Testis (tissue), 2 donors: ENCODE measurements at regions not wholly inside any gene's neighbourhood (a gene's known extent, or its start where the extent isn't known, plus 50 kb on each side); places are given as distances from the start of the nearest gene placed in this dataset.

ENCODE experiments used
- POLR2A ChIP-seq: fragments of 450-650 bp; IDR thresholded peaks from one replicate; pipeline ENCODE4 v1.6.1; 2017; ENCODE audit warnings: antibody characterized with exemption, mild to moderate bottlenecking, moderate library complexity
- TF ChIP-seq, protein P1 (sequence below), 3 experiments: fragments of 450-650 bp in 2 of 3; fragments of 200-600 bp in 1 of 3; sonication (generic) in 1 of 3; IDR thresholded peaks; one replicate each; pipeline ENCODE4 v1.5.1; 2016 to 2019; ENCODE audit warnings: antibody characterized with exemption in 3 of 3, mild to moderate bottlenecking in 2 of 3, moderate library complexity in 1 of 3

DNA sequence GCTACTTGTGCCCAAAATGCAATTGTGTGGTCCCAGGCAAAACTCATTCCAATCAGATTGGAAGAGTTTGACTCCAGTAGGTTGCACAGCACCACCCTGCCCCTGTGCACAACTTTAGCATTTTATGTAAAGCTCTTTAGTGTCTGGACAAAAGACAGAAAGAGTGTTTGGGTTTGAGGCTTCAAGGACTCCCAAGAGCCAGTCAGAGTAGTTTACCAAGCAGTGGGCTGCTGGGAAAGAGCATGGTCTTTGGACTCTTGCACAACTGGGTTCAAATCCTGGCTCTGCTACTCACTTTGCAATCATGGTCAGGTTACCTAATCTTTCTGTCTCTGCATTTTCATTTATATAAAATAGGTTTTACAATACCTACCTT, 75.8 kb upstream of the UMPS start:
- TF ChIP-seq POLR2A, result no peak
- TF ChIP-seq, protein P1, sequence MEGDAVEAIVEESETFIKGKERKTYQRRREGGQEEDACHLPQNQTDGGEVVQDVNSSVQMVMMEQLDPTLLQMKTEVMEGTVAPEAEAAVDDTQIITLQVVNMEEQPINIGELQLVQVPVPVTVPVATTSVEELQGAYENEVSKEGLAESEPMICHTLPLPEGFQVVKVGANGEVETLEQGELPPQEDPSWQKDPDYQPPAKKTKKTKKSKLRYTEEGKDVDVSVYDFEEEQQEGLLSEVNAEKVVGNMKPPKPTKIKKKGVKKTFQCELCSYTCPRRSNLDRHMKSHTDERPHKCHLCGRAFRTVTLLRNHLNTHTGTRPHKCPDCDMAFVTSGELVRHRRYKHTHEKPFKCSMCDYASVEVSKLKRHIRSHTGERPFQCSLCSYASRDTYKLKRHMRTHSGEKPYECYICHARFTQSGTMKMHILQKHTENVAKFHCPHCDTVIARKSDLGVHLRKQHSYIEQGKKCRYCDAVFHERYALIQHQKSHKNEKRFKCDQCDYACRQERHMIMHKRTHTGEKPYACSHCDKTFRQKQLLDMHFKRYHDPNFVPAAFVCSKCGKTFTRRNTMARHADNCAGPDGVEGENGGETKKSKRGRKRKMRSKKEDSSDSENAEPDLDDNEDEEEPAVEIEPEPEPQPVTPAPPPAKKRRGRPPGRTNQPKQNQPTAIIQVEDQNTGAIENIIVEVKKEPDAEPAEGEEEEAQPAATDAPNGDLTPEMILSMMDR (IDR thresholded peaks at IDR 0.05), result no peak
